HG02642 (cell line): ENCODE measurements at regions not wholly inside any gene's neighbourhood (a gene's known extent, or its start where the extent isn't known, plus 50 kb on each side); places are given as distances from the start of the nearest gene placed in this dataset.

Source experiments
- ATAC-seq: cut with Tn5 transposase; IDR thresholded peaks from one replicate; pipeline ENCODE4 v1.9.1; 2021; ENCODE audit warnings: mild to moderate bottlenecking; ENCODE audit not compliant: unreplicated experiment, poor library complexity

DNA sequence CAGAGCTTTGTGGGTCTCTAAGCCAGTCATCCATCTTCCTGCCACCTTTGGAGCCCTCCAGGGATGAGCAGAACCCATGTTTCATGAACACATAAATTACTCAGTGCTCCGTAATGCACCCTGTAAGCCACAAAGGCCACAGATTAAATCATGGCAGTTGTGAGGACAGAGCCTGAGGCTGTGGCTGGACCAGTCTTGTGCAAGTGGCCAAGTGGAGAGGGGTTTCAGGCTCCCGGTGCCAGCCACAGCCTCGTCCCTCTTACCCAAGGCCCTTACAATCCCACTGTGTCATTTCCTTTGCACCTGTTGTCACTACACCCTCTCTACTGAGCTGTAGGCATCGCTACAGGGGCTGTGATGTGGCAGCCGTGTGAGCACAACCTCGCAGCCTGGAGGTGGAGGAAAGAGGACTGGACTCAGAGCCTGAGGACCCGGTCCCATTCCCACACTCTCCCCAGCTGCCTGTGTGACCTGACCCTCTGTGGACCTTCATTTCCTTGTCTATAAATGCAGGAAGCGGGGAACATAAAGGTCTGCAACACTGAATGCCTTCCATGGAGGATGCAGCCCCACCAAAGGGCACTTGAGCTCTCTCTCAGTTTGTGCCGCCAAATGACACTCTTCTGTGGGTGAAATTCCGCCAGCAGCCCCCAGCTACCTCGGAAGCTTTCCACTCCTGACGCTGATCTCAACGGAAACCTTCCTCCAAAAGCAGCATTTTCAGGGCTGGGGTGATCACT, 792.0 kb downstream of the UQCRFS1 start:
- no peak for ATAC-seq

DNA sequence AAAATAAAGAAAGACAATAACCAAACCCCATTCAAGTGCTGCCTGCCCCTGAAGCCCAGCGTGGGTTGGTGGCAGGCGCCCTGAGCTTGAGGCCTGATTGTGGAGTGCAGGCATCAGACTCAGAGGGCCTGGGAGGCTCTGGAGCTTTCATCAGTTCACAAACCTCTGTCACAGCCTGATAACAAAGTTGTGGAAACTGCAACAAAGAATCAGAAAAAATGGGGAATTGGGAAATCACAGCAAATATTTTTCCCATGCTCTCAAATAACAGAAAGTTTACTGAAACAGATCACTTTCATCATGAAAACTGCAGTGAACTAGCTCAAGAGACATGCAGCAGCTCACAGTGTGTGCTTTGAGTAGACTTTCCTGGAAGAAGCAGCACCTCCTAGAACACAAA, 793.6 kb downstream of the UQCRFS1 start:
- ATAC-seq, result no peak

DNA sequence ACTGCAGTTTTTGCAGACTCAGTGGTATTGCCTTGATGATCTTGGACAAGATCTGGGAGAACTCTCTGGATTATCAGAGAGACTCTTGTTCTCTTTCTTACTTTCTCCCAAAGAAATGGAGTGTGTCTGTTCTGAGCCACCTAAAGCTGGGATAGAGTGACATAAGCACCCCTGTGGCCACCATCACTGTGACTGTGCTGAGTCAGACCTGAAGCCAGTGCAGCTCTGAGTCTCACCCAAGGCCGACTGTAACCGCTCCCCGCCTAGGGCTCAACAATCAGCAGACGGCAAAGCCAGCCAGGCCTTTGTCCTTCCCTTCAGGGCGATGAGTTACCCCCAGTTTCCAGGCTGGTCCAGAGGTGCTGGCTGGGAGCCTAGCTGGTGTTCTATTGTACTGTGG, 795.6 kb downstream of the UQCRFS1 start:
- ATAC-seq, result no peak

DNA sequence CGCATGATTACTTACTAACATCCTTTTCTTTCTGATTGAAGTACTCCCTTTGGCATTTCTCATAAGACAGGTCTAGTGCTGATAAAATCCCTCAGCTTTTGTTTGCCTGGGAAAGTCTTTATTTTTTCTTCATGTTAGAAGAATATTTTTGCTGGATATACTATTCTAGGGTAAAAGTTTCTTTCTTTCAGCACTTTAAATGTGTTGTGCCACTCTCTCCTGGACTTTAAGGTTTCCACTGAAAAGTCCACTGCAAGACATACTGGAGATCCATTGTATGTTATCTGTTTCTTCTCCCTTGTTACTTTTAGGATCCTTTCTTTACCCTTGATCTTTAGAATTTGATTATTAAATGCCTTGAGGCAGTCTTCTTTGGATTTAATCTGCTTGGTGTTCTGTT, 796.7 kb downstream of the UQCRFS1 start:
- no peak for ATAC-seq

DNA sequence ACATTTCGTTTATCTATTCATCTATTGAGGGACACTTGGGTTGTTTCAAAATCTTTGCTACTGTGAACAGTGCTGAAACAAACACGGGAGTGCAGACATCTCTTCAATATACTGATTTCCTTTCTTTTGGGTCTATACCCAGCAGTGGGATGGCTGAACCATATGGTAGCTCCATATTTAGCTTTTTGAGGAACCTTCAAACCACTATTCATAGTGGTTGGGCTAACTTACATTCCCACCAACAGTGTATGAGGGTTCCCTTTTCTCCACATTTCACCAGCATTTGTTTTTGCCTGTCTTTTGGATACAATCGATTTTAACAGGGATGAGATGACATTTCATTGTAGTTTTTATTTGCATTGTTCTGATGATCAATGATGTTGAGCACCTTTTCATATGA, 798.2 kb downstream of the UQCRFS1 start:
- no peak for ATAC-seq

DNA sequence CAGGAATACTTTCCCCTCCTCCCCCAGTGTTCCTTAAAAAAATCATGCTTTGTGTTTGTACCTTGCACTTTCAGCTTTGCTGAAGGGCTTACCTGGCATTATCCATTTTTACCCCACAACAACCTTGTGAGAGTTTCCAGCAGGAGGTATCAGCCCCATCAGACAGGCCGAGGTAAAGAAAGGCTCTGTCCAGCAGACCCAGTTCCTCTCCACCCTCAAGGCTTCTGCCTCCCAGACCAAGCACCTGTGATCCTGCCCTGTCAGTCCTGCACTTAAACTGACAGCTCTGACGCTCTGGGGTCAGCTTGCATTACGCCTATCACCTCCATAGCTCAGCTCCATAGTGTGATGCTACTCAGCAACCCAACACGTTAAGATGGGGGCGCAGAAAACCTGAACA, 803.1 kb downstream of the UQCRFS1 start:
- no peak for ATAC-seq

DNA sequence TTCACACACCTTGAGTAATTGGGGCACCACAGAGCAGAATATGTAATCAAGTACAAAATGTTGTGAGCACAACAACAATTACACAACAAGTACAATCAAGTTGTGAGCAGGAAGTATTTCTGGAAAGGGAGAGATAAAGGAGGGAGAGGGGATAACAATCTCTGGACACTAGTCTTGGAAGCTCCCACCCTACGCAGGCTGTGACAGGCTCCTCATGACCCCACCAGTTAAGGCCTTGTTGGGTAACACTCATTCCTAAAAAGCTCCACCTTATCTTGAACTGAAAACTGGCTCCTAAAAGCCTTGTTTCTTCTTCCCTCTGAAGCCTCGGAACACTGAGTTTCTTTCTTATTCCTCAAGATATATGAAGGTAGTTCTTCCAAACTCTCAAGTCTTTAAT, 806.0 kb downstream of the UQCRFS1 start:
- ATAC-seq, result no peak

DNA sequence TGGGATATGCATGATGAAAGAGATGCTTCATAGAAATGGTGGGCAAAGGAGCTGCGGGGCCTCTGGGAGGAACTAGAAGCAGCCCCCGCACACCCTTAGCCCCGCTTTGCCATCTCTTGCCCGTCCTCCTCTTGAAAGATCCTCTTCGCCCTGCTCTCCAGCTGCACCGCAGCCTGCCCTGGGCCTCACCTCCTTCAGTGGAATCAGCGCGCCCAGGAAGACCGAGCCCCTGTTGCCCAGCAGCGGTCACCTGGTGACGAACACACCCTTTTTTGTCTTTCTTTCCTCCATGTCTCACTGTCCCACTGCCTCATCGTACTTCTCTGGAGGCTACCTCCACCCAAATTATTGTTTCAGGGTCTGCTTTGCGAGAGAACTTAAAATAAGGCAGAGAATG, 807.6 kb downstream of the UQCRFS1 start:
- no peak for ATAC-seq

DNA sequence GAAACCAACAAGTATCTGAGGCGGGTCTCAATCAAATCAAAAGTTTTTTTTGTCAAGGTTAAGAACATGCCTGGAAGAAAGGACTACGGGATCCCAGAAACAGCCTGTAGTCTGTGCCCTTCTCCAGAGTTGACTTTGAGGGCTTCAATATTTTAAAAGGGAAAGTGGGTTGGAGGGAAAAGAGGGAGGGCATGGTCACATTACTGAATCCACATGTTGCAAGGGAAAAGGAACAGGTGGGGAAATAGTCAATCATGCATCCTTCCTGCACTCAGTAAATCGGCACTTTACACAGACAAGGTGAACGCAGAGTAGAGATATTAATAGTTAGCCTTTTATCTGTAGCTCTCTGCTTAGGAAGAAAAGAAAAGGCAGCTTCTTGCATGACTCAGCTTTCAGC, 808.5 kb downstream of the UQCRFS1 start:
- ATAC-seq, result no peak

DNA sequence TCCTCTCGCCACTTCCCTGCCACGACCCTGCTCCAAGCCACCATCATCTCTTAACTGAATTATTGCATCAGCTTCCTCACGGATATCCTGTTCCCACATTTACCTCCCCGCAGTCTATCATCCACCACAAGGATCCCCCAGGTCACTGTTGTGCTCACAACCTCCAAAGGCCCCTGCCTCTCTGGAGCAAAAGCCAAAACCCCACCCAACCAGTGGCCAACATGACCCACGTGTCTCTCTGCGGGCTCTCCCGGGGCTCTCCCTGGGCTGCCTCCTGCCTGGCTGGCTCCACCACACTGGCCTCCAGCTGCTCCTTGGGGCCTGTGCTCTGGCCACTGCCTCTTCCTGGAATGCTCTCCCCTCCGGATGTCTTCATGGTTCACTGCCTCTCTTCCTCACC, 809.3 kb downstream of the UQCRFS1 start:
- no peak for ATAC-seq

DNA sequence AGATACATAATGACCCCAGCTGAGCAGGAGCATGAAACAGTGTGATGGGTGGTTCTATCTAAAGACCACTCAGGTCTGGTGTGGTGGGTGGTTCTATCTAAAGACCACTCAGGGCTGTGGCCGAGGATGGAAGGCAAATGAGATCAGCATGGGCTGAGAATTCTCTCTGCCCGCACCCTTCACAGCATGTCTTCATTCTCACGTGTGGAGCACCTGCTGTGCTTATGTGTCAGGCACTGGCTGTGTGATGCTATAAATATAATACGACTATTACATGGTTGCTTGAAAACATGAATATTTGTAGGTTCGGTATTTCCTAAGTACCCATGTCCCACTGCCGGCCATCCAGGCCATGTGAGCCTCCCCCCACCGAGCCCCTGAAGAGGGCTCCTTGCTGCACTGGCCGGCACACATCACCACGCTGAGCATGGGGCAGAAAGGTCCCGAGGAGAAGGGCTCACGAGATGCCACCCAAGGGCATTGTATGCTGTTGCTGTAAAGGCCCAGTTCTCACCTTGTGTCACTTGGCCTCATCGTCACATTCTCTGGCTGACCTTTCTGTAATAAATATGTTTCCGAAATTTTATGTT, 810.2 kb downstream of the UQCRFS1 start:
- ATAC-seq, result no peak

DNA sequence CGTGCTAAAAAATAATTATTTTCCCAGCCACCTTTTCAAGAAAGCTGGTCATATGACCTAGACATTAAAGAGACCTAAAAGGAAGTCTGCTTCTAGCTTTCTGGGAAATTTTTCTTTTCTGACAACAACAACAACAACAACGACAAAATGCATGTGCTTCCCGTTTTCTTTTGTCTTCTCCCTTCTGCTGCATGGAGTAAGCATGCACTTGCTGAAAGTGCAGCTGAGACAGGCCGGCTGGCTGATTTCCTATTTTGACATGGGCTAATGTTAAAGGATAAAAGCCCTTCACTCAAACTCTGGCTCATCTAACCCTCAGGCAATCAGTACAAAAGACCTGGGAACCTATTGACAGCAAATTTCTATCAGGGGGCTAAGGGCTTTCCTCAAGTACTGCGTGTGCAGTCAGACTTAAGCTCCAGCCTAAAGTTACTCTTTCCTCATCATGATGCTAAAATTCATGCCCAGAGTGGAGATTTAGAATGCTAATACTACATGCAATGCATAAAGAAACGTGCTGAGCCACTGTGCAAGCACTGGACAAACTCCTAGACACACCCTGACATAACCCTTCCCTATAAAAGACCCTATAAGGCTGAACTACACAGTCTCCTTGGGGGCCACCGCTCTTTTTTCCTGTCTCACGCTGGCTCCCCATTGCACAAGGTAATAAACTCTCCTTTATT, 811.1 kb downstream of the UQCRFS1 start:
- ATAC-seq, result no peak

DNA sequence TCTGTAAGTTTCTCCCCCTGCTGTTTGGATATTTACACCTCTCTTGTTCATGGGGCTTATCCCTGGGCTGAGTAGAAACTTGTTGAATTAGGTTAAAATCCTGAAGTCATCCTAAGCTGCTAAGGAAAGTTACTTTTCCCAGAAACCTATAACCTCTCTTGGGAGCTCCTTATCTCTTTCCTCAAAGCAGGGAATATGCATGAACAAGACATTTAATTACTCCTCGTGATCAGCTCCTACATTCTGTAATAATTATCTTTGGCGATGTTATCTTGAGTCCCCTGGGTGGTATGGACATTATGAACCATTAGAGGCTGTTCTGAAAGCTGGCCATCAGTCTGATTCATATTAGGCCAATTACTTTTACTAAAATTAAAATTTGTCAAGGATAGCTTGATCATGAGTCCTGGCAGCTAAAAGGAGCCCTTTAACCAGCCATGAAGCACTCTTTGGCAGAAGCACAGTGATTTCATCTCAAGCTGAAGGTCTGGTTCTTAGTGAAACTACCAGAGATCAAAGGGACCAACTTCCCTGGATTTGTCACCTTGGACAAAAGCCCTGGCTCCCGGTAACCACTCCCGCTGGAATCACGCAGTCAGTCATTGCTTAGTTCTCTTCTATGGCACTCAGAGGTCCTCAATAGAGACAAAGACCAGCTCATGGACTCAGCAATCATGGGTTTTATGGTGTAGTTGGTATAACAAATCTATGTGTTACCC, 811.8 kb downstream of the UQCRFS1 start:
- ATAC-seq, result no peak

DNA sequence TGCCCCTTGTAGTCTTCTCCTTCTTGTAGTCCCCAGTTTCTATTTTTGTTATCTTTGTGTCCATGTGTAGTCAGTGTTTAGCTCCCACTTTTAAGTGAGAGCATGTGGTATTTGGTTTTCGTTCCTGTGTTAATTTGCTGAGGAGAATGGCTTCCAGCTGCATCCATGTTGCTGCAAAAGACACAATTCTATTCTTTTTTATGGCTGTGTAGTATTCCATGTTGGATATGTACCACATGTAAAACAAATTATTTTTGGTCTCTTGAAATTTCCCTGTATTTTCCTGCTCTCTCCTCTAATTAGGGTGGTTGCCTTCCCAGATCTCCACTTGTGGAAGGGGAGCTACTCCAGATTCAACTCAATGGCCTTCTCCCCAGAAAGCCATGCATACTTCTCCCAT, 813.8 kb downstream of the UQCRFS1 start:
- no peak for ATAC-seq

DNA sequence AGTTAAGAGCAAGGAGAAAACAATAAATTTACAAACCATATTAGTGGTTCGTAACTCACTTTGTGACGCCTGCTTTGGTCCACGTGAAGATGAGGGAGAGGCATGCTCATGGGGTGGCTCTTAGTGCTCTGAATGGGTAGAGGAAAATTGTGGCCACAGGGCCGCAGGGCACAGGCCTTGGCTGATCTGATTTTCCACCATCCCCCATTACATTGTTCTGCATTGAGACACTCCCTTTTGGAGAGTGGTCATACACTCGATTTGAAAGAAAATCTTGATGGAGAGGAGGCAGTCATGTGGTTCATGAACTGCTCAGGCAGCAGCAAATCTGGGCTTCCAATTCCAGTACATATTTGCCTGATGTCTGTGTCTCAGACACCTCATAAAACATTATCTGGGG, 815.2 kb downstream of the UQCRFS1 start:
- ATAC-seq, result no peak

DNA sequence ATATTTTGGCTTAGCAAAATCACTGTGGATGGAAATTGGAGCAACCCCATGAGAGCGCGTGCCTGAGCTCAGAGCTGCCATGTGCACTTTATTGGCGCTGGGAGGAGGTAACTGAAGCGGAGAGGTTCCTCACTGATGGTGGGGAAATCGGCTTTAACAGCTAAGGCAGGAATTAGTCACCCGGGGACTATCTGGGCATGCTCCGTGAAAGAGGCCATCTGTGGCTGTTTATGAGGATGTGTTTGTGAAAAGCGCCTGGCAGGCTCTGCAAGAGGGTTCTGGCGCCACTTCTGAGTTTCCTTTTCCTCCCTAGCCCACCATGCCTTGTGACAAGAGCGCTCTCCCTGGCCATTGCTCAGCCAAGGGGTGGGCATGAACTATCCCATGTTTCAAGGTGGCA, 815.6 kb downstream of the UQCRFS1 start:
- ATAC-seq, result no peak

DNA sequence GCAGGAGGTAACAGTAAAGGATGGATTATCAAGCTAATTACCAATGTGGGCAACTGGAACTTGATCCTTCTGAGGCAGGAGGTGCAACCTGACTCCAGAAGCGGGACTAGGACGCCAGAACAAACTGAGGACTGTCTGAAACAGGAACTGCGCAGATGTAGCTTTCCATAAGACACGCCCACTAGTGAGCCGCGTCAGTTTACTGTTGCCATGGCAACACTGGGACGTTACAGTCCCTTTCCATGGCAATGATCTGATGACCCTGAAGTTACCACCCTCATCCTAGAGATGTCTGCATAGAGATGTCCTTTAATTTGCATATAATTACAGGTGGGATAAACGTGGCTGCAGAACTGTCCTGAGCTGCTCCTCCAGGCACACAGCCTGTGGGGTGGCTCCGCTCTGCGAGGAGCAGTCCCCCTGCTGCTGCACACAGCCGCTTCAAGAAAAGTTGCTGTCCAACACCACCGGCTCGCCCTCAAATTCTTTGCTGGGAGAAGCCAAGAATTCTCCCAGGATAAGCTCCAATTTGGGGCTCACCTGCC, 816.6 kb downstream of the UQCRFS1 start:
- ATAC-seq, result no peak

DNA sequence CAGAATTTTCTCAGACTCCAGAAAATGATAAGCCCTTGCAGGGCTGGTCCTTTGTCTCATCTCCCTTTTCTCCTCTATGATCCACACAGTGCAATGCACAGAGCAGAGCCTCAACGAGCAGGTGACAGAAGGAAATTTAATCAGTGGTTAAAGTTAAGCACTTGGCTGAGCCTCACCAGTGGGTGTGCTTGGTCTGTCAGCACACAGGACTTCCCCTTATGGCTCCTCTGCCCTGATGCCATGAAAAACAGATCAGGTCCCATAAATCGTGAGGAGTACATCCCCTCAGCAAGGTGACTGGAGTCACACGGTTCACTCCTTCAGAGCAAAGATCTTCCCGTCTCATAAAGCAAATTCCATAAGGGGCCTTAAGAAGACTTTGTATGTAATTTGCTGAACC, 818.2 kb downstream of the UQCRFS1 start:
- ATAC-seq, result no peak

DNA sequence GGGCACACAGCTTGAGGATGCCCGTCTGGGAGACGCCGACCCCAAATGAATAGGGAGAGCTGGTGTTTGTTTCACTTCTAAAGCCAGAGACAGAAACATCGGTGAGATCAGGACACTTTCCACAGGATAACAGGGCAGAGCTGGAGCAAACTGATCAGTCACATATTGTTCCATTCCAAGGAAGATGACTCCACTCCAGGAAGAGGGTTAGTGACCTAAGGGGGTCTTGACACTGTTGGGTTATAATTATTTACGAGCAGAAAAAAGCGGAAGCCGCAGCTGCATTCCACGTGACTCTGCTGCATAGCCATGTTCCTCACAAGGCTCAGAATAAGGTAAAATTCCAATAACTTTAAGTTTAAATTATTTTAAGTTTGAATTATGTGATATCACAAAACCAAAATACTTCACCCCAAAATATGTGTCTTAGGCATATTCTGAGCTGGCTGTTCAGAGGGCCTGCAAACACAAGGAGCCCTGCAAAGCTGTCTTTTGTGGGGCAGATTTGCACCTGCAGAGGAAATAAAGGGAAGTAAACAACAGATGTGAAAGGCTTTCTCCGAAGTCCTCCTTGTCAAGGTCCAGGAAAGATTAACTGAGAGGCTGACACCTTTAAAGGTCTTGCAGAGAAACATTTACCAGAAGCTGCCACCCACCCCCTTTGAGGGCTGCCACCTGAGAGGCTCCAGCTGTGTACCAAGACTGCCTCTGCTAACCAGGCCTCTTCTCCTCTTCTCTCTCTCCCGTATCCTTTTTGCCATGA, 819.2 kb downstream of the UQCRFS1 start:
- no peak for ATAC-seq

DNA sequence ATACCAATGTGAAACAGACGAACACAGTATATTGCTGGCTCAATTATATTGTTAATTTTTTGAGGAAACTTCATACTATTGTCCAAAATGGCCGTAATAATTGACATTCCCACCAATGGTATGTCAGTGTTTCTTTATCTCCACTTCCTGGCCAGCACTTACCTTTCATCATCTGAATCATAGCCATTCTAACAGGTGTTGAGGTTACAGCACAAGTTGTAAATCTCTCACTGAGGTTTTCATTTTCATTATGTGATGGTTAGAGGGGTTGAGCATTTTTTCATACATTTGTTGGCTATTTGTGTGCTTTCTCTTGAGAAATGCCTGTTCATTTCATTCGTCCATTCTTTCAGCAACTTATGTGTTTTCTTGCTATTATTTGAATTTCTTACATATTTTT, 824.0 kb downstream of the UQCRFS1 start:
- no peak for ATAC-seq
